SK-N-SH (cell line): ENCODE measurements at regions not wholly inside any gene's neighbourhood (a gene's known extent, or its start where the extent isn't known, plus 50 kb on each side); places are given as distances from the start of the nearest gene placed in this dataset.

Experiments
- CTCF ChIA-PET: fragments of 300-600, 350-600 bp; formaldehyde crosslinking; extraction: SDS; loops from one replicate; lab custom pipeline; 2021; lab: Yijun Ruan, JAX
- POLR2A ChIA-PET: fragments of 350-600 bp; sonication (Branson Sonifier 250); formaldehyde crosslinking; extraction: SDS; loops from one replicate; lab custom pipeline; 2020; ENCODE audit warnings: antibody characterized with exemption, inconsistent platforms; lab: Yijun Ruan, JAX
- DNase-seq: peaks from one replicate; pipeline ENCODE4 v3.0.0; 2012
- H2AFZ ChIP-seq: fragments of 200-600 bp; sonication (generic); 2 replicates; pipeline ENCODE4 v1.8.1; 2016; ENCODE audit warnings: antibody characterized with exemption, mild to moderate bottlenecking, low read depth
- H3F3A ChIP-seq: fragments of 200-600 bp; sonication (generic); replicated peaks from 2 replicates; pipeline ENCODE3; 2016; ENCODE audit warnings: antibody characterized with exemption, mild to moderate bottlenecking; ENCODE audit not compliant: insufficient read depth
- H3K27ac ChIP-seq, 2 experiments: fragments of 200-500 bp in 1 of 2; fragments of 200-600 bp in 1 of 2; sonication (Bioruptor generic) in 1 of 2; sonication (generic), shearing (Covaris generic) in 1 of 2; 2 replicates each; pipeline versions ENCODE4 v1.5.1 to v1.6.1; 2014 to 2016; ENCODE audit warnings: low read depth in 2 of 2, inconsistent platforms in 1 of 2, low read length in 1 of 2, mild to moderate bottlenecking in 1 of 2, mixed read lengths in 1 of 2
- H3K27me3 ChIP-seq: fragments of 200-600 bp; sonication (generic), shearing (Covaris generic); 2 replicates; pipeline ENCODE4 v1.6.1; 2016; ENCODE audit warnings: mixed run types; ENCODE audit not compliant: insufficient read depth
- H3K36me3 ChIP-seq, 2 experiments: fragments of 200-500 bp in 1 of 2; fragments of 200-600 bp in 1 of 2; sonication (Bioruptor generic) in 1 of 2; sonication (generic) in 1 of 2; replicated peaks in 1 of 2; 2 replicates each; pipeline versions ENCODE3 to v1.5.1; 2014 to 2016; ENCODE audit warnings: low read length in 1 of 2, mild to moderate bottlenecking in 1 of 2; ENCODE audit not compliant: insufficient read depth in 2 of 2, control insufficient read depth in 1 of 2
- H3K4me1 ChIP-seq, 2 experiments: fragments of 200-500 bp in 1 of 2; fragments of 200-600 bp in 1 of 2; sonication (Bioruptor generic) in 1 of 2; sonication (generic), shearing (Covaris generic) in 1 of 2; 2 replicates each; pipeline versions ENCODE4 v1.5.1 to v1.6.1; 2014 to 2016; ENCODE audit warnings: low read depth in 1 of 2, low read length in 1 of 2, mixed run types in 1 of 2; ENCODE audit not compliant: insufficient read depth in 2 of 2, control insufficient read depth in 1 of 2
- H3K4me2 ChIP-seq: fragments of 200-600 bp; sonication (generic), shearing (Covaris generic); 2 replicates; pipeline ENCODE4 v1.6.1; 2017; ENCODE audit warnings: mixed run types
- H3K4me3 ChIP-seq, 2 experiments: fragments of 200-500 bp in 1 of 2; fragments of 200-600 bp in 1 of 2; sonication (Bioruptor generic) in 1 of 2; sonication (generic), shearing (Covaris generic) in 1 of 2; 2 replicates each; pipeline versions ENCODE4 v1.5.1 to v1.8.1; 2014 to 2016; ENCODE audit warnings: low read depth in 2 of 2, inconsistent platforms in 1 of 2, low read length in 1 of 2, mild to moderate bottlenecking in 1 of 2, mixed read lengths in 1 of 2, moderate library complexity in 1 of 2
- H3K79me2 ChIP-seq: fragments of 200-600 bp; sonication (generic); 2 replicates; pipeline ENCODE4 v1.8.1; 2017; ENCODE audit warnings: mild to moderate bottlenecking; ENCODE audit not compliant: insufficient read depth
- H3K9ac ChIP-seq: fragments of 200-600 bp; sonication (generic); 2 replicates; pipeline ENCODE4 v1.6.1; 2017; ENCODE audit warnings: mixed run types
- H3K9me2 ChIP-seq: fragments of 200-600 bp; sonication (generic); 2 replicates; pipeline ENCODE4 v1.6.1; 2017; ENCODE audit warnings: mixed run types
- H3K9me3 ChIP-seq: fragments of 200-600 bp; sonication (generic); 2 replicates; pipeline ENCODE4 v1.6.1; 2017; ENCODE audit warnings: mixed run types, mild to moderate bottlenecking, moderate library complexity
- H4K20me1 ChIP-seq: fragments of 200-600 bp; sonication (generic); 2 replicates; pipeline ENCODE4 v1.6.1; 2017; ENCODE audit warnings: mild to moderate bottlenecking, mixed run types; ENCODE audit not compliant: insufficient read depth
- CHD2 ChIP-seq: fragments of 150-350 bp; IDR thresholded peaks from 2 replicates; pipeline ENCODE4 v1.6.1; 2018; ENCODE audit warnings: low read length; ENCODE audit not compliant: partially characterized antibody
- EP300 ChIP-seq, 2 experiments: IDR thresholded peaks; 2 replicates each; pipeline versions ENCODE4 v1.4.0 to v1.6.1; 2012; ENCODE audit warnings: borderline replicate concordance in 1 of 2, low read depth in 1 of 2, low read length in 1 of 2
- EZH2phosphoT487 ChIP-seq: fragments of 200-600 bp; sonication (generic); IDR thresholded peaks from 2 replicates; pipeline ENCODE4 v1.6.1; 2017; ENCODE audit warnings: low read depth, mixed run types, mild to moderate bottlenecking, antibody characterized with exemption, moderate library complexity, borderline replicate concordance
- FOSL2 ChIP-seq: IDR thresholded peaks from 2 replicates; pipeline ENCODE4 v1.4.0; 2012; ENCODE audit warnings: low read depth, mild to moderate bottlenecking, moderate library complexity, borderline replicate concordance
- FOXJ3 ChIP-seq: sonication (generic); formaldehyde crosslinking; IDR thresholded peaks from 2 replicates; pipeline ENCODE4 v1.5.1; 2020; ENCODE audit warnings: mild to moderate bottlenecking, missing genetic modification reagents
- GABPA ChIP-seq: IDR thresholded peaks from 2 replicates; pipeline ENCODE4 v1.4.0; 2012; ENCODE audit warnings: low read depth, mild to moderate bottlenecking
- GATA2 ChIP-seq: sonication (generic); formaldehyde crosslinking; IDR thresholded peaks from 2 replicates; pipeline ENCODE4 v1.5.0; 2020; ENCODE audit warnings: mild to moderate bottlenecking, missing genetic modification reagents
- MEF2A ChIP-seq: IDR thresholded peaks from 2 replicates; pipeline ENCODE4 v1.4.0; 2012; ENCODE audit warnings: low read depth, borderline replicate concordance
- NRF1 ChIP-seq: IDR thresholded peaks from 2 replicates; pipeline ENCODE4 v1.6.1; 2012; ENCODE audit warnings: low read depth, mild to moderate bottlenecking, low read length
- POLR2AphosphoS5 ChIP-seq: IDR thresholded peaks from 2 replicates; pipeline ENCODE4 v1.6.1; 2012; ENCODE audit warnings: low read depth, low read length
- RCOR1 ChIP-seq: fragments of 150-350 bp; IDR thresholded peaks from 2 replicates; pipeline ENCODE4 v1.6.1; 2017; ENCODE audit warnings: antibody characterized with exemption, low read length
- RFX5 ChIP-seq: IDR thresholded peaks from 2 replicates; pipeline ENCODE4 v1.6.1; 2012; ENCODE audit warnings: mild to moderate bottlenecking, improper control_type of control experiment, low read length
- SMC3 ChIP-seq: IDR thresholded peaks from 2 replicates; pipeline ENCODE4 v1.6.1; 2012; ENCODE audit warnings: low read depth, low read length, improper control_type of control experiment
- TAF1 ChIP-seq: IDR thresholded peaks from 2 replicates; pipeline ENCODE4 v1.6.1; 2012; ENCODE audit warnings: low read depth, mild to moderate bottlenecking, low read length, moderate library complexity, borderline replicate concordance
- TCF12 ChIP-seq: IDR thresholded peaks from 2 replicates; pipeline ENCODE4 v1.4.0; 2012
- YY1 ChIP-seq: IDR thresholded peaks from 2 replicates; pipeline ENCODE4 v1.4.0; 2012; ENCODE audit warnings: low read depth, mild to moderate bottlenecking
- WGBS: methylation state at CpG from one replicate; pipeline ENCODE4 v1.1.6; 2017; ENCODE audit warnings: low lambda C conversion rate; 5-methylcytosine and 5-hydroxymethylcytosine counted together
- TF ChIP-seq, protein P1 (sequence below): IDR thresholded peaks from 2 replicates; pipeline ENCODE4 v1.4.0; 2012; ENCODE audit warnings: low read depth
- TF ChIP-seq, protein P2 (sequence below): IDR thresholded peaks from 2 replicates; pipeline ENCODE4 v1.4.0; 2012; ENCODE audit warnings: low read depth, borderline replicate concordance
- TF ChIP-seq, protein P3 (sequence below): IDR thresholded peaks from 2 replicates; pipeline ENCODE4 v1.6.1; 2012; ENCODE audit warnings: mild to moderate bottlenecking, low read depth, low read length, moderate library complexity
- TF ChIP-seq, protein P4 (sequence below): fragments of 150-350 bp; IDR thresholded peaks from 2 replicates; pipeline ENCODE4 v1.6.1; 2016; ENCODE audit warnings: mild to moderate bottlenecking, low read depth, low read length
- TF ChIP-seq, protein P5 (sequence below): fragments of 150-350 bp; IDR thresholded peaks from 2 replicates; pipeline ENCODE4 v1.6.1; 2017; ENCODE audit warnings: antibody characterized with exemption, low read length, low read depth, borderline replicate concordance

DNA sequence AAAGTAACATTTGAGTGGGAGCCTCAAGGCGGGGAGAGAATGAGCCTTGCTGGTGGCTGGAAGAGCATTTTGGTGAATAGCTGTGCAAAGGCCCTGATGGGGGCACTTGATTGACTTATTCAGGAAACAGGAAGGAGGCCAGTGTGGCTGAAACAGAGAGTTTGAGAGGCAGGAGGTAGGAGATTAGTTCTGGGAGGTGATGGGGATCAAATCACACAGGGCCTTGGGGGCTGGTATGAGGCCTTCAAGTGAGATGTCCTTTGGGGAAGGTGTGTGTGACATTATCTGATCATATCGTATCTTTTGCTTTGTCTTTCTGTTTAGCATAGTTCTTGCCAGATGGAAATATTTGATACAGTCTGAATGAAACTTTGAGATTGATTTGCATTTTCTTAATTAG, 172.3 kb downstream of the TENT4A start:
- Histone ChIP-seq H3F3A (no peaks in the 10 kb centered on the region), H3K27me3 (no peaks in the 10 kb centered on the region), H3K9me3 (no peaks in the 10 kb centered on the region), H3K4me2 (no peak overlapping the region), H3K9ac (no peak overlapping the region), H3K4me3 (no peak overlapping the region), H3K36me3 (no peaks in the 10 kb centered on the region), H4K20me1 (no peaks in the 10 kb centered on the region), H2AFZ (no peak overlapping the region), H3K27ac (no peak overlapping the region), H3K79me2 (no peaks in the 10 kb centered on the region), H3K9me2 (no peaks in the 10 kb centered on the region), H3K4me1 (no peaks in the 10 kb centered on the region)
- POLR2A ChIA-PET = no interaction called here
- CTCF ChIA-PET = no interaction called here
- 2% methylated on average over 2 of the region's 2 CpGs for WGBS
- no peak for DNase-seq
- TF ChIP-seq EP300 (IDR thresholded peaks at IDR 0.05; ENCODE audit: borderline replicate concordance in 1 of 2, low read depth in 1 of 2, low read length in 1 of 2) = no peak
- TF ChIP-seq, protein P1, sequence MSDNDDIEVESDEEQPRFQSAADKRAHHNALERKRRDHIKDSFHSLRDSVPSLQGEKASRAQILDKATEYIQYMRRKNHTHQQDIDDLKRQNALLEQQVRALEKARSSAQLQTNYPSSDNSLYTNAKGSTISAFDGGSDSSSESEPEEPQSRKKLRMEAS = no peak
- TF ChIP-seq CHD2 = no peak
- no peak for TF ChIP-seq RFX5
- TF ChIP-seq, protein P2, sequence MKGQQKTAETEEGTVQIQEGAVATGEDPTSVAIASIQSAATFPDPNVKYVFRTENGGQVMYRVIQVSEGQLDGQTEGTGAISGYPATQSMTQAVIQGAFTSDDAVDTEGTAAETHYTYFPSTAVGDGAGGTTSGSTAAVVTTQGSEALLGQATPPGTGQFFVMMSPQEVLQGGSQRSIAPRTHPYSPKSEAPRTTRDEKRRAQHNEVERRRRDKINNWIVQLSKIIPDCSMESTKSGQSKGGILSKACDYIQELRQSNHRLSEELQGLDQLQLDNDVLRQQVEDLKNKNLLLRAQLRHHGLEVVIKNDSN = no peak
- TF ChIP-seq MEF2A = no peak
- no peak for TF ChIP-seq EZH2phosphoT487
- TF ChIP-seq, protein P3, sequence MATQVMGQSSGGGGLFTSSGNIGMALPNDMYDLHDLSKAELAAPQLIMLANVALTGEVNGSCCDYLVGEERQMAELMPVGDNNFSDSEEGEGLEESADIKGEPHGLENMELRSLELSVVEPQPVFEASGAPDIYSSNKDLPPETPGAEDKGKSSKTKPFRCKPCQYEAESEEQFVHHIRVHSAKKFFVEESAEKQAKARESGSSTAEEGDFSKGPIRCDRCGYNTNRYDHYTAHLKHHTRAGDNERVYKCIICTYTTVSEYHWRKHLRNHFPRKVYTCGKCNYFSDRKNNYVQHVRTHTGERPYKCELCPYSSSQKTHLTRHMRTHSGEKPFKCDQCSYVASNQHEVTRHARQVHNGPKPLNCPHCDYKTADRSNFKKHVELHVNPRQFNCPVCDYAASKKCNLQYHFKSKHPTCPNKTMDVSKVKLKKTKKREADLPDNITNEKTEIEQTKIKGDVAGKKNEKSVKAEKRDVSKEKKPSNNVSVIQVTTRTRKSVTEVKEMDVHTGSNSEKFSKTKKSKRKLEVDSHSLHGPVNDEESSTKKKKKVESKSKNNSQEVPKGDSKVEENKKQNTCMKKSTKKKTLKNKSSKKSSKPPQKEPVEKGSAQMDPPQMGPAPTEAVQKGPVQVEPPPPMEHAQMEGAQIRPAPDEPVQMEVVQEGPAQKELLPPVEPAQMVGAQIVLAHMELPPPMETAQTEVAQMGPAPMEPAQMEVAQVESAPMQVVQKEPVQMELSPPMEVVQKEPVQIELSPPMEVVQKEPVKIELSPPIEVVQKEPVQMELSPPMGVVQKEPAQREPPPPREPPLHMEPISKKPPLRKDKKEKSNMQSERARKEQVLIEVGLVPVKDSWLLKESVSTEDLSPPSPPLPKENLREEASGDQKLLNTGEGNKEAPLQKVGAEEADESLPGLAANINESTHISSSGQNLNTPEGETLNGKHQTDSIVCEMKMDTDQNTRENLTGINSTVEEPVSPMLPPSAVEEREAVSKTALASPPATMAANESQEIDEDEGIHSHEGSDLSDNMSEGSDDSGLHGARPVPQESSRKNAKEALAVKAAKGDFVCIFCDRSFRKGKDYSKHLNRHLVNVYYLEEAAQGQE = no peak
- no peak for TF ChIP-seq GABPA
- no peak for TF ChIP-seq TCF12
- TF ChIP-seq GATA2 (CRISPR knock-in tag) = no peak
- TF ChIP-seq YY1 = no peak
- no peak for TF ChIP-seq FOSL2

DNA sequence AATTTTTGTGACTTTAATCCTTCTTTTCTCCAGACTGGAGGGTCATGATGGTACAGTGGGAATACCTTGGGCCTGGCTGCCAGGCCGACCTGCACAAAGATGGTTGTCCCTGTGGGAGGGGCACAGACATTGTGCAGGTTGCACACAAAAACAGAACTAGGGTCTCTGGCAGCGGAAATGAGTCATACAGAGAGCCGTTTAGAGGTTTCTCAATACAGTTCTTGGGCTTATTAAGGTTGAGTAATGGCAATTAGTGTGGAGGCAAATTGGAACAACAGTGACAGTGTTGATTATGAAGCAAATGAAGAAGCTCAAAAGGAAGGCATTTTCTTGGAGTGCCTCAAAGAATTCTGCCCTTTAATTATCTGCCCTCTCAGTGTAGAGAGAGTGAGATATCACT, 173.6 kb downstream of the TENT4A start:
- ChIA-PET CTCF (no interaction called here), POLR2A (no interaction called here)
- H3K9me3 ChIP-seq = no peaks in the 10 kb centered on the region
- no peak for TF ChIP-seq RCOR1
- TF ChIP-seq, protein P2 = no peak
- TF ChIP-seq CHD2 = no peak
- TF ChIP-seq, protein P4, sequence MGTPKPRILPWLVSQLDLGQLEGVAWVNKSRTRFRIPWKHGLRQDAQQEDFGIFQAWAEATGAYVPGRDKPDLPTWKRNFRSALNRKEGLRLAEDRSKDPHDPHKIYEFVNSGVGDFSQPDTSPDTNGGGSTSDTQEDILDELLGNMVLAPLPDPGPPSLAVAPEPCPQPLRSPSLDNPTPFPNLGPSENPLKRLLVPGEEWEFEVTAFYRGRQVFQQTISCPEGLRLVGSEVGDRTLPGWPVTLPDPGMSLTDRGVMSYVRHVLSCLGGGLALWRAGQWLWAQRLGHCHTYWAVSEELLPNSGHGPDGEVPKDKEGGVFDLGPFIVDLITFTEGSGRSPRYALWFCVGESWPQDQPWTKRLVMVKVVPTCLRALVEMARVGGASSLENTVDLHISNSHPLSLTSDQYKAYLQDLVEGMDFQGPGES = no peak
- TF ChIP-seq MEF2A = no peak
- TF ChIP-seq TAF1 = no peak
- TF ChIP-seq SMC3 = no peak
- TF ChIP-seq, protein P5, sequence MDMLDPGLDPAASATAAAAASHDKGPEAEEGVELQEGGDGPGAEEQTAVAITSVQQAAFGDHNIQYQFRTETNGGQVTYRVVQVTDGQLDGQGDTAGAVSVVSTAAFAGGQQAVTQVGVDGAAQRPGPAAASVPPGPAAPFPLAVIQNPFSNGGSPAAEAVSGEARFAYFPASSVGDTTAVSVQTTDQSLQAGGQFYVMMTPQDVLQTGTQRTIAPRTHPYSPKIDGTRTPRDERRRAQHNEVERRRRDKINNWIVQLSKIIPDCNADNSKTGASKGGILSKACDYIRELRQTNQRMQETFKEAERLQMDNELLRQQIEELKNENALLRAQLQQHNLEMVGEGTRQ = no peak
- TF ChIP-seq NRF1 = no peak
- no peak for TF ChIP-seq FOXJ3
- TF ChIP-seq YY1 = no peak
- TF ChIP-seq POLR2AphosphoS5 = no peak
- H3K79me2 ChIP-seq = no peaks in the 10 kb centered on the region
- H2AFZ ChIP-seq = no peak overlapping the region
- no peaks in the 10 kb centered on the region for H4K20me1 ChIP-seq
- WGBS = 0% methylated on average over 3 of the region's 3 CpGs
- no peak overlapping the region for H3K9ac ChIP-seq
- no peak overlapping the region for H3K27ac ChIP-seq
- no peaks in the 10 kb centered on the region for H3F3A ChIP-seq
- H3K9me2 ChIP-seq = no peaks in the 10 kb centered on the region
- H3K4me3 ChIP-seq = no peak overlapping the region
- no peak overlapping the region for H3K4me2 ChIP-seq
- no peaks in the 10 kb centered on the region for H3K36me3 ChIP-seq
- DNase-seq = no peak
- H3K27me3 ChIP-seq = no peaks in the 10 kb centered on the region
- no peaks in the 10 kb centered on the region for H3K4me1 ChIP-seq
